Upper lobe of left lung (tissue), 6 donors: ENCODE measurements at regions not wholly inside any gene's neighbourhood (a gene's known extent, or its start where the extent isn't known, plus 50 kb on each side); places are given as distances from the start of the nearest gene placed in this dataset.
"Not testable (repeated sequence)": the region's sequence is repeated elsewhere in the genome, so short reads cannot be mapped to it uniquely, and the experiment has no call there.

Experiments
- ATAC-seq, 2 donors: fragments of 200-7000 bp; cut with Tn5 transposase; one replicate each; pipeline ENCODE4 v1.9.1; 2022; ENCODE audit warnings: mild to moderate bottlenecking in 2 of 2, moderate library complexity in 2 of 2; ENCODE audit not compliant: low FRiP score in 2 of 2
- DNase-seq, 2 donors: peaks; one replicate each; pipeline ENCODE4 v3.0.0-alpha.2; 2019 to 2020
- H3K27ac ChIP-seq, 4 donors: fragments of 200-600 bp; sonication (generic); one replicate each; pipeline ENCODE4 v1.5.1; 2016 to 2019
- H3K27me3 ChIP-seq, 4 donors: fragments of 200-600 bp; sonication (generic); one replicate each; pipeline ENCODE4 v1.5.1; 2017 to 2019
- H3K36me3 ChIP-seq, 4 donors: fragments of 200-600 bp; sonication (generic); one replicate each; pipeline ENCODE4 v1.5.1; 2016 to 2019
- H3K4me1 ChIP-seq, 4 donors: fragments of 200-600 bp; sonication (generic); one replicate each; pipeline ENCODE4 v1.5.1; 2018 to 2019
- H3K4me3 ChIP-seq, 4 donors: fragments of 200-600 bp; sonication (generic); one replicate each; pipeline ENCODE4 v1.5.1; 2017 to 2019; ENCODE audit warnings: mild to moderate bottlenecking in 2 of 4, moderate library complexity in 1 of 4
- H3K9me3 ChIP-seq, 4 donors: fragments of 200-600 bp; sonication (generic); one replicate each; pipeline ENCODE4 v1.5.1; 2018 to 2019
- CTCF ChIP-seq, 6 experiments: fragments of 450-650 bp in 4 of 6; fragments of 200-600 bp in 2 of 6; sonication (generic) in 2 of 6; IDR thresholded peaks; one replicate each; pipeline ENCODE4 v1.5.1; 2016 to 2019; ENCODE audit warnings: antibody characterized with exemption in 6 of 6
- EP300 ChIP-seq, 4 donors: sonication (generic); formaldehyde crosslinking; IDR thresholded peaks; one replicate each; pipeline ENCODE4 v1.5.1; 2017; ENCODE audit warnings: antibody characterized with exemption in 4 of 4, control low read depth in 2 of 4
- POLR2A ChIP-seq, 4 donors: fragments of 450-650 bp; IDR thresholded peaks; one replicate each; pipeline ENCODE4 v1.5.1; 2016 to 2017; ENCODE audit warnings: antibody characterized with exemption in 4 of 4, mild to moderate bottlenecking in 2 of 4
- POLR2AphosphoS5 ChIP-seq, 2 donors: sonication (generic); formaldehyde crosslinking; IDR thresholded peaks; one replicate each; pipeline ENCODE4 v1.5.1; 2017; ENCODE audit warnings: antibody characterized with exemption in 2 of 2
- WGBS, 2 donors: methylation state at CpG; one replicate each; pipeline ENCODE4 v1.1.5; 2017 to 2018; 5-methylcytosine and 5-hydroxymethylcytosine counted together
- donor health status: DM: no; HTN: no; CAD: no; lungs with moderate emphysema.
- donor health status: DM: no; HTN: yes; CAD: no; lungs with severe emphysema.

DNA sequence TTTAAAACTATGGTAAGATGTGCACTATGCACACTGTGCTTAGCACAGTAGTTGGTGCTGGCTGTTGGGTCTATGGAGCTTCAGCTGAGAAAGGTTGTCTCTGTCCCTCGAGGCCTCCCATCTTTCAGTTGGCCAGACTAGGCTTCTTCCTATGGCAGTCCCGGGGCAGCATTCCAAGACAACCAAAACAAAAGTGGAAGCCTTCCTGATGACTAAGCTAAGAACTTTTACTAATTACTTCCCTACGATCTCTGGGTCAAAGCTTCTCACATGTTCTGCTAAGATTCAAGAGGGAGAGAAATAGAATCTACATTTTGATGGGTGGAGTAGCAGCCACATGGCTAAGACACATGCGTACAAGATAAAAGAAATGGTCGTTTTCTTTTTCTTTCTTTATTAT lies 342.8 kb downstream of the TUSC7 start:
- H3K27me3 ChIP-seq = no peaks in the 10 kb centered on the region
- H3K9me3 ChIP-seq = no peaks in the 10 kb centered on the region
- ATAC-seq (no peak), DNase-seq (no peak)
- no peak overlapping the region for H3K4me3 ChIP-seq
- 65 to 76% methylated on average over 5 of the region's 5 CpGs for WGBS, 2 donors
- TF ChIP-seq POLR2AphosphoS5 (IDR thresholded peaks at IDR 0.05) (no peak), CTCF (IDR thresholded peaks at IDR 0.05) (no peak), EP300 (IDR thresholded peaks at IDR 0.05) (no peak), POLR2A (IDR thresholded peaks at IDR 0.05) (no peak)
- no peaks in the 10 kb centered on the region for H3K4me1 ChIP-seq
- no peaks in the 10 kb centered on the region for H3K36me3 ChIP-seq
- H3K27ac ChIP-seq = no peak overlapping the region

GRCh38 chr3:117054556-117054955 lies 345.0 kb downstream of the TUSC7 start:
- Histone ChIP-seq H3K9me3 (no peaks in the 10 kb centered on the region), H3K4me3 (no peak overlapping the region), H3K27me3 (no peaks in the 10 kb centered on the region), H3K4me1 (peaks cover 0 to 3% (median 0%) of the 10 kb centered on the region in 4 donors), H3K27ac (no peak overlapping the region), H3K36me3 (no peaks in the 10 kb centered on the region)
- 54 to 57% methylated on average over 2 of the region's 2 CpGs for WGBS, 2 donors
- DNase-seq (no peak), ATAC-seq (no peak)
- TF ChIP-seq POLR2AphosphoS5 (IDR thresholded peaks at IDR 0.05) = no peak
- no peak for TF ChIP-seq POLR2A (IDR thresholded peaks at IDR 0.05)
- no peak for TF ChIP-seq EP300 (IDR thresholded peaks at IDR 0.05)

GRCh38 chr3:117056946-117057345 lies 347.4 kb downstream of the TUSC7 start:
- H3K4me1 ChIP-seq, DNase-seq, H3K9me3 ChIP-seq, H3K36me3 ChIP-seq, ATAC-seq, H3K4me3 ChIP-seq, H3K27ac ChIP-seq, H3K27me3 ChIP-seq: not testable (repeated sequence)
- 64 to 72% methylated on average over 5 of the region's 5 CpGs for WGBS, 2 donors

DNA sequence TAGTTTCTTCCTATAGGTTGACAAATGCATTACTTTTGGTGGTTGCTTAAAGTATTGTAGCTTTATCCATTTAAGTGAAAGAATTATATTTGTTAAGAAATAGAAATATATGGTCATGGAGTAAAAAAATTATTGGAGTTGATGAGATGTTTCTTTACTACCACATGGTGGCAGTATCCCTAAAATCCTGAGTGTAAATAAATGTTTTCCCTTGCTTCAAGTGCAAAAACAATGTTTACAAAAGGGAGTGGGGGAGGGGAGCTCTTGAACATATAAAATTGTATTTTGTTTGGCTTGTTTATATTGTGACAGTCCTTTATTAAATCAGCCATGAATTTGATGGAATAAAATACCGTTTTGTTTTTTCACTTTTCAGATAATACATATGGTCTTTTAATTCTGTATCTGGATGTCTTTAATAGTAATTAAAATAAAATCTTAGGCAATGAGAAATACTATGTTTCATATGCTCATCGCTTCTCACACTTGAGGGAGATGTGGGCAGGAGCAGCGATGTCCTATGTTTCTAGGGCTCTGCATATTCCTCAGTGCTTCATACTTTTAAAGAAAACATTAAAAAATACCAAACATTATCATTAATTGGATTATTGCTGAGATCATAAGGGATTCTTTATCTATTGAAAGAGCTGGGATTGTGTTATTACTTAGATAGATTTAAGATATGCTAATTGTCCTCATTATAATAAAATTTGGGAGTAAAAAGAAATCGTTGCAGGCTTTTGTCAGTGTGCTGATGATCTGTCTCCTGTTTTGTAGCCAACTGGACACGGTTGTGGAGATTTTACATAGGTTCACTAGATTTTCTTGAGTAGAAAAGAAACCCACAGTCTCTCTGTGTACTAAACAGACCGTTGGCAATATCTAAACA lies 349.7 kb downstream of the TUSC7 start:
- Histone ChIP-seq H3K27ac (no peak overlapping the region), H3K4me1 (peaks cover 0 to 3% (median 0%) of the 10 kb centered on the region in 4 donors), H3K36me3 (no peaks in the 10 kb centered on the region), H3K27me3 (no peaks in the 10 kb centered on the region), H3K4me3 (no peak overlapping the region), H3K9me3 (no peaks in the 10 kb centered on the region)
- no peak for DNase-seq
- TF ChIP-seq POLR2A (IDR thresholded peaks at IDR 0.05) = no peak
- no peak for TF ChIP-seq EP300 (IDR thresholded peaks at IDR 0.05)
- no peak for TF ChIP-seq POLR2AphosphoS5 (IDR thresholded peaks at IDR 0.05)
- peak in 5 of 6 experiments; percentile 13 to 45 (median 27) for TF ChIP-seq CTCF (IDR thresholded peaks at IDR 0.05)
- peak in 1 of 2 donors; percentile 40 for ATAC-seq
- WGBS, 2 donors = 47 to 48% methylated on average over 6 of the region's 6 CpGs

DNA sequence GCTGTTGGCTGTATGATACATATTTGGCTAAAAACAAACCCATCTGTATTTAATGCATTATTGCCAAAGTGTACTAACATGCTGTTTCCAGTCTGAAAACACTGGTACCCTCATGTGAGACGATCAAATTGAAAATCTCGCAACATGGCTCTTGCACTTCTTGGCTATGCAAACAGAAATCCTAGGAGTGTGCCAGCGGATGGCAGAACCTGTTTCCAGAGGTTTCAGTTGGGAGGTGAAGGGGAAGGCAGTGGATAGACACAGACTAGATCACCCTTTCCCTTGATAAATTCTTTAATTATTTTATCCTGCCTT lies 350.3 kb downstream of the TUSC7 start:
- Histone ChIP-seq H3K36me3 (no peaks in the 10 kb centered on the region), H3K27ac (no peak overlapping the region), H3K4me3 (no peak overlapping the region), H3K27me3 (no peaks in the 10 kb centered on the region), H3K9me3 (no peaks in the 10 kb centered on the region), H3K4me1 (peaks cover 0 to 3% (median 0%) of the 10 kb centered on the region in 4 donors)
- ATAC-seq (no peak), DNase-seq (no peak)
- TF ChIP-seq EP300 (IDR thresholded peaks at IDR 0.05) (no peak), POLR2A (IDR thresholded peaks at IDR 0.05) (no peak), CTCF (IDR thresholded peaks at IDR 0.05) (no peak), POLR2AphosphoS5 (IDR thresholded peaks at IDR 0.05) (no peak)
- 59 to 76% methylated on average over 3 of the region's 3 CpGs for WGBS, 2 donors

- Histone ChIP-seq H3K4me3 (no peak overlapping the region), H3K27me3 (no peaks in the 10 kb centered on the region), H3K4me1 (peaks cover 0 to under 1% (median 0%) of the 10 kb centered on the region in 4 donors), H3K36me3 (no peaks in the 10 kb centered on the region), H3K9me3 (no peaks in the 10 kb centered on the region), H3K27ac (peak overlapping the region in 2 of 4 donors; percentile 8 to 31)
- WGBS, 2 donors = 29 to 55% methylated on average over 1 of the region's 1 CpG
- ATAC-seq (peak; percentile 11 to 91), DNase-seq (no peak)
- TF ChIP-seq POLR2AphosphoS5 (IDR thresholded peaks at IDR 0.05) (peak in 1 of 2 donors; percentile 57), CTCF (IDR thresholded peaks at IDR 0.05) (no peak), POLR2A (IDR thresholded peaks at IDR 0.05) (no peak), EP300 (IDR thresholded peaks at IDR 0.05) (peak in 2 of 4 donors; percentile 28 to 70)
These were observed 354.4 kb downstream of the TUSC7 start for GRCh38 chr3:117063930-117064329.
